ENCODE measurements at regions not wholly inside any gene's neighbourhood (a gene's known extent, or its start where the extent isn't known, plus 50 kb on each side); places are given as distances from the start of the nearest gene placed in this dataset.

DNA sequence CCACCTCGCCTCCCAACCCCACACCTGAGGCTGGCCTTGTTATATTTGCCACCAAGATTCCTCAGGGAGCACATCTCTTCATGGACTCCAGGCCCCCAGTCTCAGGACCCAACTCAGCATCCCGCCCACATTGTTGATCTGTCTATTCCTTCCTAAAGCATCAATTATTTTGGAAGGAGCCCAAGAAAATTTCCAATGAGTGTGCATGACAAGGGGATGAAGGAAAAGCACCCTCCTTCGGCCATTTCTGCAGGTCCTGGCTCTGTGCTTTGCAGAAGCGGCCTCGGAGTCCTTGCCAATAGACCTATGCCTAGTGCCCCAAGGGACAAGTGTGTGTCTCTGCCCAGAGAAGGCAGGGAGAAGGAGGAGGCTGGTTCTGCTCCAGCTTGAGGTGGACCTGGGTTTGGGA is 273.2 kb downstream of the GADD45G start:
- BruUV-seq (replicated peaks) = no TSS peak
- H3K9me3 ChIP-seq (ENCODE audit: low read length) = no peaks in the 10 kb centered on the region
- H2AFZ ChIP-seq (ENCODE audit: low read length) = no peak overlapping the region
- TF ChIP-seq EZH2phosphoT487 (IDR thresholded peaks at IDR 0.05; ENCODE audit: borderline replicate concordance, low read depth, low read length) = no peak
- TF ChIP-seq, protein P1, sequence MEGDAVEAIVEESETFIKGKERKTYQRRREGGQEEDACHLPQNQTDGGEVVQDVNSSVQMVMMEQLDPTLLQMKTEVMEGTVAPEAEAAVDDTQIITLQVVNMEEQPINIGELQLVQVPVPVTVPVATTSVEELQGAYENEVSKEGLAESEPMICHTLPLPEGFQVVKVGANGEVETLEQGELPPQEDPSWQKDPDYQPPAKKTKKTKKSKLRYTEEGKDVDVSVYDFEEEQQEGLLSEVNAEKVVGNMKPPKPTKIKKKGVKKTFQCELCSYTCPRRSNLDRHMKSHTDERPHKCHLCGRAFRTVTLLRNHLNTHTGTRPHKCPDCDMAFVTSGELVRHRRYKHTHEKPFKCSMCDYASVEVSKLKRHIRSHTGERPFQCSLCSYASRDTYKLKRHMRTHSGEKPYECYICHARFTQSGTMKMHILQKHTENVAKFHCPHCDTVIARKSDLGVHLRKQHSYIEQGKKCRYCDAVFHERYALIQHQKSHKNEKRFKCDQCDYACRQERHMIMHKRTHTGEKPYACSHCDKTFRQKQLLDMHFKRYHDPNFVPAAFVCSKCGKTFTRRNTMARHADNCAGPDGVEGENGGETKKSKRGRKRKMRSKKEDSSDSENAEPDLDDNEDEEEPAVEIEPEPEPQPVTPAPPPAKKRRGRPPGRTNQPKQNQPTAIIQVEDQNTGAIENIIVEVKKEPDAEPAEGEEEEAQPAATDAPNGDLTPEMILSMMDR (conservative IDR thresholded peaks at IDR 0.05; ENCODE audit: low read length) = no peak
- no peak for DNase-seq (ENCODE audit: low spot score)
- no peaks in the 10 kb centered on the region for H3K36me3 ChIP-seq (ENCODE audit: insufficient read depth, low read length)
- H3K4me3 ChIP-seq (ENCODE audit: low read depth, low read length, poor library complexity, severe bottlenecking) = no peak overlapping the region
- H3K4me1 ChIP-seq (ENCODE audit: insufficient read depth, low read length, poor library complexity, severe bottlenecking) = no peaks in the 10 kb centered on the region
- H4K20me1 ChIP-seq (ENCODE audit: insufficient read depth, low read length) = no peaks in the 10 kb centered on the region
- no peak overlapping the region for H3K4me2 ChIP-seq (ENCODE audit: low read length)
- intact Hi-C loops (cut with micrococcal nuclease; ENCODE audit: unreplicated experiment) = no loop called here
- H3K27ac ChIP-seq (ENCODE audit: low read depth, low read length, poor library complexity, severe bottlenecking) = no peak overlapping the region
- ChIA-PET CTCF (ENCODE audit: unreplicated experiment) (no interaction called here), POLR2A (interaction anchor here (0.5 to 1.1 kb wide), 2 partner anchors 11 to 116 kb away, joined by 4 read pairs; no protein-coding TSS in a partner anchor)
- no peaks in the 10 kb centered on the region for H3K79me2 ChIP-seq (ENCODE audit: insufficient read depth, low read depth, low read length)
- no peaks in the 10 kb centered on the region for H3K9me2 ChIP-seq (ENCODE audit: insufficient read depth, low read length)

DNA sequence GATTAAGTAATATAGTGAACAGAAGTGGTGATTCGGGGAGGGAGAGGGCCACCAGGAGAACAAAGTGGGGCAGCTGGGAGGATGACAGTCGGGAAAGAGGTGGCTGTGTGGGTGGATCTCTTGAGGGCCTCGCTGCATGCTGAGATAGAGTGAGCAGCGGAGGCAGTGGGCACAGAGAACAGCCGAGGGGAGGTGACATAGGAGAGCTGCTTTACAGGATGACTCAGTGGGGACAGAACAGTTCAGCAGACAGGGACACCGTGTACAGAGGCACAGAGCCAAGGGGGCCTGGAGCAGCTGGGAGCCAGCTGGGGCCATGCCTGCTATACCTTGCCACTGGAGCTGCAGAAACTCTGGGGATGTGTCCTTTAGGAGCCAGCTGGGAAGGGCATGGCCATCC is 273.9 kb downstream of the GADD45G start:
- intact Hi-C loops (cut with micrococcal nuclease; ENCODE audit: unreplicated experiment) = no loop called here

DNA sequence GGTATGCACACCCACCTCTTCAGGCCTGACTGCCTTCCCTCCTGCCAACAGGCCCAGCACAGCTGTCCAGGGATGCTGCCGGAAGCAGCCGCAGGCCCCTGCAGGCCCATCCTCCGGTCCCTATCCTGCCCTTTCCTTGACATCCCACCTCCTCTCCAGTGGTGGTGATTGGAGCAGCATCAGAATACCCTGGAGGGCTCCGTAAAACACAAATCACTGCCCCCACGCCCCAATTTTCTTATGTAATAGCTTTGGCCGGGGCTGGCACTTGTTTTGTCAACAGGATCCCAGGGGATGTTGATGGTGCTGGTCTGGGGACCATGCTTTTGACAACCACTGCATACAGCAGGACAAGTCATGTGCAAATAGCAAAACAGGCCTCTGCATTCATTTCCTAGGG is 274.5 kb downstream of the GADD45G start:
- intact Hi-C loops (cut with micrococcal nuclease; ENCODE audit: unreplicated experiment) = no loop called here
- ChIA-PET POLR2A (interaction anchor here (1.1 kb wide), 1 partner anchor 12 kb away, joined by 3 read pairs; no protein-coding TSS in a partner anchor), CTCF (ENCODE audit: unreplicated experiment) (no interaction called here)
- H2AFZ ChIP-seq (ENCODE audit: low read length) = no peak overlapping the region
- no peaks in the 10 kb centered on the region for H3K36me3 ChIP-seq (ENCODE audit: insufficient read depth, low read length)
- no peak overlapping the region for H3K4me2 ChIP-seq (ENCODE audit: low read length)
- H3K4me3 ChIP-seq (ENCODE audit: low read depth, low read length, poor library complexity, severe bottlenecking) = no peak overlapping the region
- H3K79me2 ChIP-seq (ENCODE audit: insufficient read depth, low read depth, low read length) = no peaks in the 10 kb centered on the region
- no peaks in the 10 kb centered on the region for H3K9me2 ChIP-seq (ENCODE audit: insufficient read depth, low read length)
- TF ChIP-seq, protein P1 (conservative IDR thresholded peaks at IDR 0.05; ENCODE audit: low read length) = no peak
- BruUV-seq (replicated peaks) = no TSS peak
- H4K20me1 ChIP-seq (ENCODE audit: insufficient read depth, low read length) = no peaks in the 10 kb centered on the region
- DNase-seq (ENCODE audit: low spot score) = no peak
- H3K27ac ChIP-seq (ENCODE audit: low read depth, low read length, poor library complexity, severe bottlenecking) = no peak overlapping the region
- no peaks in the 10 kb centered on the region for H3K9me3 ChIP-seq (ENCODE audit: low read length)
- H3K4me1 ChIP-seq (ENCODE audit: insufficient read depth, low read length, poor library complexity, severe bottlenecking) = no peaks in the 10 kb centered on the region

More for the DNA sequence above, 273.9 kb downstream of the GADD45G start:
- DNase-seq (ENCODE audit: low spot score) = no peak
- no TSS peak for BruUV-seq (replicated peaks)
- CTCF ChIA-PET (ENCODE audit: unreplicated experiment) = no interaction called here
- Histone ChIP-seq H3K4me2 (ENCODE audit: low read length) (no peak overlapping the region), H3K79me2 (ENCODE audit: insufficient read depth, low read depth, low read length) (no peaks in the 10 kb centered on the region), H3K27ac (ENCODE audit: low read depth, low read length, poor library complexity, severe bottlenecking) (no peak overlapping the region), H2AFZ (ENCODE audit: low read length) (no peak overlapping the region), H4K20me1 (ENCODE audit: insufficient read depth, low read length) (no peaks in the 10 kb centered on the region), H3K4me3 (ENCODE audit: low read depth, low read length, poor library complexity, severe bottlenecking) (no peak overlapping the region), H3K9me3 (ENCODE audit: low read length) (no peaks in the 10 kb centered on the region), H3K36me3 (ENCODE audit: insufficient read depth, low read length) (no peaks in the 10 kb centered on the region), H3K9me2 (ENCODE audit: insufficient read depth, low read length) (no peaks in the 10 kb centered on the region), H3K4me1 (ENCODE audit: insufficient read depth, low read length, poor library complexity, severe bottlenecking) (no peaks in the 10 kb centered on the region)
- POLR2A ChIA-PET = interaction anchor here (1.1 kb wide), 1 partner anchor 12 kb away, joined by 4 read pairs; no protein-coding TSS in a partner anchor
- TF ChIP-seq EZH2phosphoT487 (IDR thresholded peaks at IDR 0.05; ENCODE audit: borderline replicate concordance, low read depth, low read length) = no peak
- TF ChIP-seq, protein P1 (conservative IDR thresholded peaks at IDR 0.05; ENCODE audit: low read length) = no peak

Measured in OCI-LY7 (cell line).